ENCODE measurements at regions not wholly inside any gene's neighbourhood (a gene's known extent, or its start where the extent isn't known, plus 50 kb on each side); places are given as distances from the start of the nearest gene placed in this dataset.

DNA sequence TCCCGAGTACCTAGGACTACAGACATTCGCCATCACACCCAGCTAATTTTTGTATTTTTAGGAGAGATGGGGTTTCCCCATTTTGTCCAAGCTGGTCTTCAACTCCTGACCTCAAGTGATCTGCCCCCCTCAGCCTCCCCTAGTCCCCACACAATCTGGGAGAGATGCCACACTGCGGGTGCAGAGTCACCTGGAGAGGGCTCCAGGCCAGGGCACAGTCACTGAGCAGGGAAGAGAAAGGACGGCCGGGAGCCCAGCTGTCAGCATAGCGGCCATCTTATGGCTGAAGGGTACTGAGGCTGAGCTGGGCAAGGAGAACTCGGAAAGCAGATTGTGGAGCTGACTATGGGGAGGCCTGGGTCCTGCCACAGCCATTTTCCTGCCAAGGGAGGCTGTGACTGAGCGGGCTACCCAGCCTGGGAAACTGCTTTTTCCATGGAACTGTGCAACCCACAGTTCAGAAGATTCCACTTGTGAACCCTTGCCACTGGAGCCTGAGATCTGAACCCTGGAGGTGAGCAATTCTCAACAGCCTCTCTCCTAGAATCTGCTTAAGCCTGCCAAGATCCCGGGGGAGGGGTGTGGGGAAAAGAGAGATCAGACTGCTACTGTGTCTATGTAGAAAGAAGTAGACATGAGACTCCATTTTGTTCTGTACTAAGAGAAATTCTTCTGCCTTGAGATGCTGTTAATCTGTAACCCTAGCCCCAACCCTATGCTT lies 109.2 kb downstream of the ZNF486 start:
- TF ChIP-seq, protein P1, sequence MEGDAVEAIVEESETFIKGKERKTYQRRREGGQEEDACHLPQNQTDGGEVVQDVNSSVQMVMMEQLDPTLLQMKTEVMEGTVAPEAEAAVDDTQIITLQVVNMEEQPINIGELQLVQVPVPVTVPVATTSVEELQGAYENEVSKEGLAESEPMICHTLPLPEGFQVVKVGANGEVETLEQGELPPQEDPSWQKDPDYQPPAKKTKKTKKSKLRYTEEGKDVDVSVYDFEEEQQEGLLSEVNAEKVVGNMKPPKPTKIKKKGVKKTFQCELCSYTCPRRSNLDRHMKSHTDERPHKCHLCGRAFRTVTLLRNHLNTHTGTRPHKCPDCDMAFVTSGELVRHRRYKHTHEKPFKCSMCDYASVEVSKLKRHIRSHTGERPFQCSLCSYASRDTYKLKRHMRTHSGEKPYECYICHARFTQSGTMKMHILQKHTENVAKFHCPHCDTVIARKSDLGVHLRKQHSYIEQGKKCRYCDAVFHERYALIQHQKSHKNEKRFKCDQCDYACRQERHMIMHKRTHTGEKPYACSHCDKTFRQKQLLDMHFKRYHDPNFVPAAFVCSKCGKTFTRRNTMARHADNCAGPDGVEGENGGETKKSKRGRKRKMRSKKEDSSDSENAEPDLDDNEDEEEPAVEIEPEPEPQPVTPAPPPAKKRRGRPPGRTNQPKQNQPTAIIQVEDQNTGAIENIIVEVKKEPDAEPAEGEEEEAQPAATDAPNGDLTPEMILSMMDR (conservative IDR thresholded peaks at IDR 0.05; ENCODE audit: low read length): no peak
- TF ChIP-seq EZH2phosphoT487 (IDR thresholded peaks at IDR 0.05; ENCODE audit: borderline replicate concordance): no peak

Measured in Loucy (cell line).